ENCODE measurements at regions not wholly inside any gene's neighbourhood (a gene's known extent, or its start where the extent isn't known, plus 50 kb on each side); places are given as distances from the start of the nearest gene placed in this dataset.

GRCh38 chr19:29378543-29379080 lies 147.2 kb upstream of the VSTM2B start:
- TF ChIP-seq CTCF (IDR thresholded peaks at IDR 0.05; ENCODE audit: low read depth, low read length) = no peak
- in situ Hi-C loops (cut with HindIII; ENCODE audit: low sequenced_read_pairs) = no loop called here
- no peak for DNase-seq (ENCODE audit: low read depth, low spot score)
- no peak overlapping the region for H3K4me3 ChIP-seq (ENCODE audit: low read depth, low read length)

- no peak for TF ChIP-seq CTCF (IDR thresholded peaks at IDR 0.05; ENCODE audit: low read depth, low read length)
- no peak for DNase-seq (ENCODE audit: low read depth, low spot score)
- H3K4me3 ChIP-seq (ENCODE audit: low read depth, low read length) = no peak overlapping the region
- in situ Hi-C loops (cut with HindIII; ENCODE audit: low sequenced_read_pairs) = no loop called here
Measured at GRCh38 chr19:29379257-29380021, 146.4 kb upstream of the VSTM2B start.

- in situ Hi-C loops (cut with HindIII; ENCODE audit: low sequenced_read_pairs) = no loop called here
- no peak for DNase-seq (ENCODE audit: low read depth, low spot score)
Measured at GRCh38 chr19:29380581-29380980, 145.2 kb upstream of the VSTM2B start.

GRCh38 chr19:29381353-29382203 lies 144.2 kb upstream of the VSTM2B start:
- TF ChIP-seq CTCF (IDR thresholded peaks at IDR 0.05; ENCODE audit: low read depth, low read length) = no peak
- in situ Hi-C loops (cut with HindIII; ENCODE audit: low sequenced_read_pairs) = no loop called here
- DNase-seq (ENCODE audit: low read depth, low spot score) = no peak
- H3K4me3 ChIP-seq (ENCODE audit: low read depth, low read length) = no peak overlapping the region

More at GRCh38 chr19:29380581-29380980, 145.2 kb upstream of the VSTM2B start:
- H3K4me3 ChIP-seq (ENCODE audit: low read depth, low read length) = no peak overlapping the region
- TF ChIP-seq CTCF (IDR thresholded peaks at IDR 0.05; ENCODE audit: low read depth, low read length) = no peak

GRCh38 chr19:29383696-29384095 lies 142.1 kb upstream of the VSTM2B start:
- no peak overlapping the region for H3K4me3 ChIP-seq (ENCODE audit: low read depth, low read length)
- TF ChIP-seq CTCF (IDR thresholded peaks at IDR 0.05; ENCODE audit: low read depth, low read length) = no peak
- in situ Hi-C loops (cut with HindIII; ENCODE audit: low sequenced_read_pairs) = no loop called here
- no peak for DNase-seq (ENCODE audit: low read depth, low spot score)

GRCh38 chr19:29384656-29385055 lies 141.1 kb upstream of the VSTM2B start:
- H3K4me3 ChIP-seq (ENCODE audit: low read depth, low read length) = no peak overlapping the region
- no peak for TF ChIP-seq CTCF (IDR thresholded peaks at IDR 0.05; ENCODE audit: low read depth, low read length)
- in situ Hi-C loops (cut with HindIII; ENCODE audit: low sequenced_read_pairs) = no loop called here
- no peak for DNase-seq (ENCODE audit: low read depth, low spot score)

Measured in astrocyte of the spinal cord (primary cell).